Suprapubic skin (tissue), 4 donors: ENCODE measurements at regions not wholly inside any gene's neighbourhood (a gene's known extent, or its start where the extent isn't known, plus 50 kb on each side); places are given as distances from the start of the nearest gene placed in this dataset.

Source experiments
- CTCF ChIP-seq, 2 donors: fragments of 200-600 bp in 1 of 2; fragments of 450-650 bp in 1 of 2; sonication (generic) in 1 of 2; IDR thresholded peaks; one replicate each; pipeline ENCODE4 v1.5.1; 2016 to 2019; ENCODE audit warnings: antibody characterized with exemption in 2 of 2, mild to moderate bottlenecking in 1 of 2, moderate library complexity in 1 of 2
- EP300 ChIP-seq: sonication (generic); formaldehyde crosslinking; IDR thresholded peaks from one replicate; pipeline ENCODE4 v1.6.1; 2017; ENCODE audit warnings: antibody characterized with exemption
- POLR2A ChIP-seq, 2 donors: fragments of 450-650 bp; IDR thresholded peaks; one replicate each; pipeline ENCODE4 v1.6.1; 2017; ENCODE audit warnings: antibody characterized with exemption in 2 of 2, mild to moderate bottlenecking in 2 of 2, moderate library complexity in 2 of 2
- POLR2AphosphoS5 ChIP-seq, 3 donors: sonication (generic); formaldehyde crosslinking; IDR thresholded peaks; one replicate each; pipeline ENCODE4 v1.6.1; 2017; ENCODE audit warnings: antibody characterized with exemption in 3 of 3

DNA sequence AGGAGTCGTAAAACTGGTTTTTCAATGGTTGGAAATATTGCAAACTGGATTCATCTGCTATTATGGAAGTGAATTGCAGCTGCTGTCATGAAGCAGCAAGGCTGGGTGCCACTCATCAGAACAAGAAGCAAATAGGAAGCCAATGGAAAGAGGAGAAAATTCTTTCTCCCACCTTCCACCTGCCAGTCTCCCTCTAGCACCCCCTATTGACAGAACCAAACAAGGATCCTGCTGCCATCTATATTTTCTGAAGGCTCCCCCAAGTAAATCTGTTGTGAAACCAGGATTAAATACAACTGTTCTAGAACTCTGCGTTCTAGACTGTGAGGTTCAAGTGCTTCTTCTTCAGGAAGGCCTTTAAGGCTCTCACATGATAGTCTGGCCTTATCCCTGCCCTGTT, 286.6 kb downstream of the AACS start:
- TF ChIP-seq POLR2A (IDR thresholded peaks at IDR 0.05) (no peak), CTCF (IDR thresholded peaks at IDR 0.05) (no peak), POLR2AphosphoS5 (IDR thresholded peaks at IDR 0.05) (no peak), EP300 (no peak)
